ENCODE measurements at regions not wholly inside any gene's neighbourhood (a gene's known extent, or its start where the extent isn't known, plus 50 kb on each side); places are given as distances from the start of the nearest gene placed in this dataset.

GRCh38 chr2:219961947-219962498, 334.6 kb downstream of the SLC4A3 start:
- DNase-seq: no peak

- no peak for DNase-seq
These were observed 335.4 kb downstream of the SLC4A3 start for GRCh38 chr2:219962801-219963200.

- DNase-seq: no peak
These were observed 338.1 kb downstream of the SLC4A3 start for GRCh38 chr2:219965287-219966194.

- no peak for DNase-seq
These were observed 340.1 kb downstream of the SLC4A3 start for GRCh38 chr2:219967247-219968245.

- DNase-seq: no peak
These were observed 341.4 kb downstream of the SLC4A3 start for GRCh38 chr2:219968685-219969345.

- no peak for DNase-seq
These were observed 342.1 kb downstream of the SLC4A3 start for GRCh38 chr2:219969508-219969907.

GRCh38 chr2:219973136-219973535, 345.7 kb downstream of the SLC4A3 start:
- DNase-seq: no peak

GRCh38 chr2:219976871-219977270, 349.4 kb downstream of the SLC4A3 start:
- DNase-seq: no peak

- no peak for DNase-seq
These were observed 353.2 kb downstream of the SLC4A3 start for GRCh38 chr2:219980638-219981037.

GRCh38 chr2:219983836-219984235, 356.4 kb downstream of the SLC4A3 start:
- no peak for DNase-seq

- DNase-seq: no peak
These were observed 357.6 kb downstream of the SLC4A3 start for GRCh38 chr2:219985017-219985416.

GRCh38 chr2:219987830-219988229, 360.4 kb downstream of the SLC4A3 start:
- no peak for DNase-seq

- DNase-seq: no peak
These were observed 362.3 kb downstream of the SLC4A3 start for GRCh38 chr2:219989744-219990143.

GRCh38 chr2:219991116-219991515, 363.7 kb downstream of the SLC4A3 start:
- DNase-seq: no peak

- no peak for DNase-seq
These were observed 368.0 kb downstream of the SLC4A3 start for GRCh38 chr2:219995399-219995798.

GRCh38 chr2:219995991-219996765, 368.7 kb downstream of the SLC4A3 start:
- no peak for DNase-seq

GRCh38 chr2:219997341-219997851, 370.0 kb downstream of the SLC4A3 start:
- no peak for DNase-seq

GRCh38 chr2:219998107-219998506, 370.7 kb downstream of the SLC4A3 start:
- no peak for DNase-seq

GRCh38 chr2:219998714-219999227, 371.3 kb downstream of the SLC4A3 start:
- DNase-seq: peak in 1 of 2 experiments; percentile 1

GRCh38 chr2:220000080-220000479, 372.6 kb downstream of the SLC4A3 start:
- no peak for DNase-seq

- no peak for DNase-seq
These were observed 373.2 kb downstream of the SLC4A3 start for GRCh38 chr2:220000586-220000985.
